Immature natural killer cell (primary cell): ENCODE measurements at regions not wholly inside any gene's neighbourhood (a gene's known extent, or its start where the extent isn't known, plus 50 kb on each side); places are given as distances from the start of the nearest gene placed in this dataset.

Source experiments
- DNase-seq, 3 donors: peaks; one replicate each; pipeline ENCODE4 v3.0.0; 2022; ENCODE audit warnings: mixed read lengths in 1 of 3
- H3K27ac Mint-ChIP-seq, 6 donors: one replicate each; pipeline ENCODE4 v1.8.0; 2020; ENCODE audit warnings: mixed read lengths in 6 of 6, mild to moderate bottlenecking in 5 of 6, inconsistent platforms in 4 of 6, moderate library complexity in 3 of 6
- H3K27me3 Mint-ChIP-seq, 3 donors: one replicate each; pipeline ENCODE4 v1.8.0; 2020 to 2021; ENCODE audit warnings: low read depth in 3 of 3, mild to moderate bottlenecking in 3 of 3, mixed read lengths in 3 of 3, moderate library complexity in 3 of 3, inconsistent platforms in 1 of 3
- H3K36me3 Mint-ChIP-seq, 3 donors: one replicate each; pipeline ENCODE4 v1.8.0; 2020; ENCODE audit warnings: mixed read lengths in 3 of 3, inconsistent platforms in 2 of 3, mild to moderate bottlenecking in 2 of 3
- H3K4me1 Mint-ChIP-seq, 2 donors: one replicate each; pipeline ENCODE4 v1.8.0; 2020; ENCODE audit warnings: inconsistent platforms in 2 of 2, mild to moderate bottlenecking in 2 of 2, mixed read lengths in 2 of 2, moderate library complexity in 1 of 2
- H3K4me3 Mint-ChIP-seq, 5 donors: one replicate each; pipeline ENCODE4 v1.8.0; 2020; ENCODE audit warnings: mild to moderate bottlenecking in 5 of 5, mixed read lengths in 5 of 5, inconsistent platforms in 3 of 5, moderate library complexity in 3 of 5
- H3K9me3 Mint-ChIP-seq, 6 donors: one replicate each; pipeline ENCODE4 v1.8.0; 2020; ENCODE audit warnings: mild to moderate bottlenecking in 6 of 6, mixed read lengths in 6 of 6, inconsistent platforms in 4 of 6, moderate library complexity in 3 of 6

DNA sequence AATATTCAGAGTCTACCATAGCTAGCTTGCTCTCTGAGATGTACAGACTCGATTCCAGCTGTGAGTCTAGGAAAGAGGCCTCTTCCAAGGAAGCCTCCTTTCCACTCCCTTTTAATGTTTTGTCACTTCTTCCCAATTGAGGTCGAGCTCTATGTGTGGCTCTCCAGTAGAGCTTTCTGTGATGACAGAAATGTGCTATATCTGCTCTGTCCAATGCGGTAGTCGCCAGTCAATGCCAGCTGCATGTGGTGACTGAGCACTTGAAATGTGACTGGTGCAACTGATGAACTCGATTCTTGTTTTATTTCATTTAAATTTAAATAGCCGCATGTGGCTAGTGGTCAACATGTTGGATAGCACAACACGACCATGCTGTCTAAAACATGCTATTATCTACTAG, 387.0 kb upstream of the NRP1 start:
- Mint-ChIP-seq H3K4me3 (no peak overlapping the region), H3K4me1 (no peaks in the 10 kb centered on the region), H3K36me3 (peaks cover 0 to 5% (median 0%) of the 10 kb centered on the region in 3 donors), H3K27ac (no peak overlapping the region), H3K9me3 (no peaks in the 10 kb centered on the region), H3K27me3 (peaks cover 2 to 4% (median 4%) of the 10 kb centered on the region in 3 donors)
- DNase-seq, result no peak

- no peaks in the 10 kb centered on the region for H3K9me3 Mint-ChIP-seq
- H3K36me3 Mint-ChIP-seq, result peaks cover 0 to 5% (median 0%) of the 10 kb centered on the region in 3 donors
- H3K4me1 Mint-ChIP-seq, result peaks cover 2 to 10% of the 10 kb centered on the region in 2 donors
- no peak overlapping the region for H3K4me3 Mint-ChIP-seq
- H3K27ac Mint-ChIP-seq, result no peak overlapping the region
- H3K27me3 Mint-ChIP-seq, result peaks cover 2 to 7% (median 6%) of the 10 kb centered on the region in 3 donors
- DNase-seq, result no peak
Measured at GRCh38 chr10:33720161-33720560, 385.7 kb upstream of the NRP1 start.

DNA sequence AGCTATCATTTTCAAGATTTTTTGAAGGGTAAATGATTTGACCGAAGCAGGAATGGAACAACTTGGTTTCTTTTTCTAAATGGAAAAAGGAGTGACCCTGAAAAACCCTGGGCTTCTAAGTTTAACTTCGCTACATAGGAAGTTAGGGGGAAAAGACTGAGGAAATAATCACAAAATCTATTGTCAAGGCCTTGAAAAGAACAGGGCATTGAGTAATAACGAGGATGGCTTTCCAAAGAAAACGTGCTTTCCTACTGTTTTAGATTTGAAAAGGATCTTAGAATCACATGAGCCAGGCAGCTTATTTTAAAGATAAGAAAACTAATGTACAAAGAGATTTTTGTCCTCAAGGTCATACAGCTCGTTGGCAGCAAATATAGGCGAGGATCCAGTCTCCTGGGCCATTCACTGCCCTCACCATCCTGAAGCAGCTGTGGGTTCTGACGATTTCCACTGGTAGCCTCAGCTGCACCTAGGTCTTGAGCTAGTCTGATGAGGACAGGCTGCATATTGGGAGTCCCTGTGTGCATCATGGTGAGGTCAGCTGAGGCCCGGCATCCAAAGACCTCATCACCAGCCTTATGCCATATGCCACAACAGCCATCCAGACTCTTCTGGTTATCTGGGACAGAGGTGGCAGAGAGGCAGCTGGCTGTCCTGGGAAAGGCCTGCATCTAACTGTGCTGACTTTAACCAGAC, 384.7 kb upstream of the NRP1 start:
- Mint-ChIP-seq H3K36me3 (peaks cover 0 to 5% (median 0%) of the 10 kb centered on the region in 3 donors), H3K27ac (no peak overlapping the region), H3K27me3 (peaks cover 2 to 7% (median 6%) of the 10 kb centered on the region in 3 donors), H3K4me1 (peaks cover 2 to 11% of the 10 kb centered on the region in 2 donors), H3K9me3 (no peaks in the 10 kb centered on the region), H3K4me3 (no peak overlapping the region)
- no peak for DNase-seq

GRCh38 chr10:33716501-33717267, 382.2 kb upstream of the NRP1 start:
- no peaks in the 10 kb centered on the region for H3K36me3 Mint-ChIP-seq
- H3K27me3 Mint-ChIP-seq, result peaks cover 5 to 7% (median 6%) of the 10 kb centered on the region in 3 donors
- no peak for DNase-seq
- H3K27ac Mint-ChIP-seq, result no peak overlapping the region
- H3K4me1 Mint-ChIP-seq, result peaks cover 2 to 11% of the 10 kb centered on the region in 2 donors
- H3K4me3 Mint-ChIP-seq, result no peak overlapping the region
- peaks cover 0 to 1% (median 0%) of the 10 kb centered on the region in 6 donors for H3K9me3 Mint-ChIP-seq

GRCh38 chr10:33715303-33715975, 381.0 kb upstream of the NRP1 start:
- Mint-ChIP-seq H3K27ac (no peak overlapping the region), H3K36me3 (no peaks in the 10 kb centered on the region), H3K4me3 (peak overlapping the region in 1 of 5 donors; percentile 49), H3K9me3 (peaks cover 0 to 1% (median 0%) of the 10 kb centered on the region in 6 donors), H3K27me3 (peaks cover 5 to 7% (median 6%) of the 10 kb centered on the region in 3 donors), H3K4me1 (peaks cover 2 to 11% of the 10 kb centered on the region in 2 donors)
- no peak for DNase-seq

- no peak for DNase-seq
- Mint-ChIP-seq H3K4me3 (no peak overlapping the region), H3K27me3 (peaks cover 5 to 8% (median 7%) of the 10 kb centered on the region in 3 donors), H3K9me3 (peaks cover 0 to 1% (median 0%) of the 10 kb centered on the region in 6 donors), H3K27ac (peak overlapping the region in 1 of 6 donors; percentile 48), H3K36me3 (no peaks in the 10 kb centered on the region), H3K4me1 (peaks cover 2 to 11% of the 10 kb centered on the region in 2 donors)
Measured at GRCh38 chr10:33712825-33713224, 378.4 kb upstream of the NRP1 start.

GRCh38 chr10:33710006-33710405, 375.5 kb upstream of the NRP1 start:
- peaks cover 0 to 3% (median 0%) of the 10 kb centered on the region in 3 donors for H3K36me3 Mint-ChIP-seq
- no peaks in the 10 kb centered on the region for H3K4me1 Mint-ChIP-seq
- H3K27me3 Mint-ChIP-seq, result peaks cover 4 to 9% (median 8%) of the 10 kb centered on the region in 3 donors
- DNase-seq, result no peak
- H3K4me3 Mint-ChIP-seq, result no peak overlapping the region
- H3K27ac Mint-ChIP-seq, result no peak overlapping the region
- peaks cover 0 to 1% (median 0%) of the 10 kb centered on the region in 6 donors for H3K9me3 Mint-ChIP-seq

GRCh38 chr10:33709008-33709753, 374.7 kb upstream of the NRP1 start:
- no peak for DNase-seq
- H3K4me3 Mint-ChIP-seq, result no peak overlapping the region
- peaks cover 0 to 3% (median 0%) of the 10 kb centered on the region in 3 donors for H3K36me3 Mint-ChIP-seq
- no peaks in the 10 kb centered on the region for H3K4me1 Mint-ChIP-seq
- peaks cover 4 to 9% (median 8%) of the 10 kb centered on the region in 3 donors for H3K27me3 Mint-ChIP-seq
- H3K27ac Mint-ChIP-seq, result no peak overlapping the region
- H3K9me3 Mint-ChIP-seq, result peaks cover 0 to 1% (median 0%) of the 10 kb centered on the region in 6 donors

- Mint-ChIP-seq H3K27ac (no peak overlapping the region), H3K9me3 (peaks cover 0 to 1% (median 0%) of the 10 kb centered on the region in 6 donors), H3K27me3 (peaks cover 4 to 10% (median 10%) of the 10 kb centered on the region in 3 donors), H3K4me1 (no peaks in the 10 kb centered on the region), H3K36me3 (peaks cover 0 to 3% (median 0%) of the 10 kb centered on the region in 3 donors), H3K4me3 (no peak overlapping the region)
- DNase-seq, result no peak
Measured at GRCh38 chr10:33708561-33708960, 374.1 kb upstream of the NRP1 start.

GRCh38 chr10:33706746-33707145, 372.3 kb upstream of the NRP1 start:
- H3K36me3 Mint-ChIP-seq, result peaks cover 0 to 3% (median 0%) of the 10 kb centered on the region in 3 donors
- H3K27me3 Mint-ChIP-seq, result peaks cover 4 to 12% (median 10%) of the 10 kb centered on the region in 3 donors
- peaks cover 0 to 1% (median 0%) of the 10 kb centered on the region in 6 donors for H3K9me3 Mint-ChIP-seq
- DNase-seq, result no peak
- no peak overlapping the region for H3K4me3 Mint-ChIP-seq
- no peak overlapping the region for H3K27ac Mint-ChIP-seq
- no peaks in the 10 kb centered on the region for H3K4me1 Mint-ChIP-seq

DNA sequence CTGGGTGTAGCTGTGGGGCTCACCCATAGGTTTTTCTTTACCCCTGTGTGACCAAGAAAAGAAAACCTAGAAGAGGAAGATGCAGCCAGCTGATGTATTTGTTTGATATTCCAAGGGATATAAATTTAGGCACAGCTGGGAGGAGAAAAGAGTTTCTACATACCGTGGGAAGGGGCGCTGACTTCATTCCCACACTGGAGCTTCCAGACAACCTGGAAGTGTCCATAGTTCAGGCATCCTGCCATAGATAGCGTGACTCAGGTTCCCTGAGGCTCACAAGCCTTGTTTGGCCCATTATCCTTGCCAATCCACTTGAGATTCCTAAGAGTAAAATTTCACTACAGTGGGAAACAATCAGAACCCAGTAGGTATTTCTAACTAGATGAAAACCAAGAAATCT, 371.7 kb upstream of the NRP1 start:
- Mint-ChIP-seq H3K27me3 (peaks cover 4 to 12% (median 10%) of the 10 kb centered on the region in 3 donors), H3K9me3 (peaks cover 0 to 1% (median 0%) of the 10 kb centered on the region in 6 donors), H3K4me1 (no peaks in the 10 kb centered on the region), H3K36me3 (peaks cover 0 to 3% (median 0%) of the 10 kb centered on the region in 3 donors), H3K4me3 (no peak overlapping the region), H3K27ac (no peak overlapping the region)
- no peak for DNase-seq

DNA sequence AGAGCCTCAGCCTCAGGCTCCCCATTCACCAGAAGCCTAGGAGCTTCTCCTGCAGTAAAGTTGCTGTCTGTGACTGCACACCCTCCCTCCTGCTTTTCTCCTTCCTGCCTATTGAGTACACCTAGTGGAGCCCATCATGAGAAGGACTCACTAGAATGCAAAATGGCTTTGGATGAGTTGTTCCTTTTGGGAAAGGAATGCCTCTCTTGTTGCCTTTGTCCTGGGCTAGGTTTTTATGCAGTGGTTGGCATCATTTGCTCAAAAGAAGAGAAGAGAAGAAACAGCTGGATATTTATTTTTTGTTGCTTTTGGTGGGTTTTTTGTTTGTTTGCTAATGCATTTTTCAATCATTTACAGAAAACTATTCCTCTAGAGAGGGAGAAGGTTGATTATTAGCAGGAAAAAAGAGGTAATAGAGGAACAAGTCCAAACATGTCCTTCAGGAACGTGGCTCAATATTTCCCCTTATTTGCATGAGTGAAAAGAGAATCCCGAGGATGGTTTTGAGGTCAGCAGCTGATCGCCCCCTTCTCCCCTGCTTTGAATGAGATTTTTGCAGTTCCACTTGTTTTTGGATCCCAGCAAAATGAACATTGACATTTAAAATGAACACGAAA, 369.9 kb upstream of the NRP1 start:
- no peak for DNase-seq
- Mint-ChIP-seq H3K4me3 (no peak overlapping the region), H3K4me1 (no peaks in the 10 kb centered on the region), H3K27me3 (peaks cover 4 to 10% (median 9%) of the 10 kb centered on the region in 3 donors), H3K36me3 (peaks cover 0 to 3% (median 0%) of the 10 kb centered on the region in 3 donors), H3K9me3 (peaks cover 0 to 1% (median 0%) of the 10 kb centered on the region in 6 donors), H3K27ac (no peak overlapping the region)
